ENCODE measurements at regions not wholly inside any gene's neighbourhood (a gene's known extent, or its start where the extent isn't known, plus 50 kb on each side); places are given as distances from the start of the nearest gene placed in this dataset.

GRCh38 chr6:54440549-54440948 lies 132.3 kb downstream of the TINAG start:
- ATAC-seq: no peak
- DNase-seq: no peak
- intact Hi-C loops (cut with micrococcal nuclease): no loop called here

GRCh38 chr6:54441020-54441419 lies 132.8 kb downstream of the TINAG start:
- intact Hi-C loops (cut with micrococcal nuclease): no loop called here
- ATAC-seq: no peak
- DNase-seq: no peak

DNA sequence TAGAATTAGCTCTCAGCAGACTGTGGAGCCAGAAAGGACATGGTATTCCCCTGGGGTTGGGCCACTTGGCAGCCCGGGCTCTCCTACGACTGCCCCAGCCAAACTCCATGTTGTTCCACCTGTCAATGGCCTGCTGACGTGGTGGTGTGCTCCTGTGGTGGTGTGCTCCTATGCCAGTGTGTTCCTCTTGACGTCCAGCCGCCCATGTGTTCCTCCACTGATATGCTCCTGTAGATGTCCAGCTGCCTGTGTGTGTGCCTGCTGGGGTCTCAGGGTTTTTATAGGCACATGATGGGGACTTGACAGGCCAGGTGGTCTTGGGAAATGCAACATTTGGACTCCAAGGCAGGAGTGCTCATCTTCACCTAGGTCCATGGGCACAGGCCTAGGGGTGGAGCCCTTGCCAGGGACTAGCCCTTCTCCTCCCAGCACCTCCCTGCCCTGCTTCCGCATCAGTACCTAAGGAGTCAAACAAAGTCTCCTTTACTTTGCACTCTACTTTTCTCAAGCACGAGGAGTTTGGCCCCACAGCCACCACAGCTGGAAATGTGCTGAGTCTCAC lies 133.5 kb downstream of the TINAG start:
- DNase-seq (no peak), ATAC-seq (no peak)

DNA sequence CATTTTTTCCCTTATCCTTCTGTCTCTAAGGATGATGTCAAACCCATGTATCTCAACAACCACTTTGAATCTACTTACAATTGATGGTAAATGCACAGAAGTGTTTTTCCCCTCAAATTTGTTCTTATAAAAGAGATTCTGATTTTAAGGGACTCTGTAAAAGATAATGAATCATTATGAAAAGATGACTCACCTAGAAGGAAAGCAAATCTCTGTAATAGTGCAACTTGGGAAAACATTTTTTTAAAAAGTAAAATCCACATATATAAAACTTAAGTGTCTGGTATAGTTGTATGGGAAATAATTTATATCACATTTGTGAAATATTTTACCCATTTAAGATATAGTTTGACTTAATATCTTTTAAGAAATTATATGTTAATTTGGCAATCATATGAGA lies 137.0 kb downstream of the TINAG start:
- intact Hi-C loops (cut with micrococcal nuclease): no loop called here
- no peak for DNase-seq
- ATAC-seq: no peak

More for the DNA sequence above, 133.5 kb downstream of the TINAG start:
- intact Hi-C loops (cut with micrococcal nuclease): no loop called here

- DNase-seq (no peak), ATAC-seq (no peak)
- intact Hi-C loops (cut with micrococcal nuclease): no loop called here
These were observed 140.4 kb downstream of the TINAG start for GRCh38 chr6:54448617-54449016.

DNA sequence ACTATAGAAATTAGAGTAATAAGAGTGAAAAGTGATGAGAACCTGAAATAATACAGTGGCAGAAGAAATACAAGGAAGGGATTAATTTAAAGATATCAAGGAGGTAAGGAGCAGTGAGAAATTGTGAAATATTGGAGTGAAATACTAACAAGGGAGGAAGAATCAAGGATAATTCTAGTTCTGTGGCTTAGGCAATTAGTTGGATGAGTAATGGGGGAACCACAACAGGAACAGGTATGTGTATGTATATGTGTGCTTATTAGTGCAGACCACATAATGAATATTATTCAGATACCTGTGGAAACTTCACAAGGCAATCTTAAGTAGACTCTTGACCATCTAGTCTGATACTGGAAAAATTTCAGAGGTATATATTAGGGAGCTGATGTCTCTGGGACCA lies 143.3 kb downstream of the TINAG start:
- ATAC-seq (no peak), DNase-seq (no peak)
- intact Hi-C loops (cut with micrococcal nuclease): no loop called here

DNA sequence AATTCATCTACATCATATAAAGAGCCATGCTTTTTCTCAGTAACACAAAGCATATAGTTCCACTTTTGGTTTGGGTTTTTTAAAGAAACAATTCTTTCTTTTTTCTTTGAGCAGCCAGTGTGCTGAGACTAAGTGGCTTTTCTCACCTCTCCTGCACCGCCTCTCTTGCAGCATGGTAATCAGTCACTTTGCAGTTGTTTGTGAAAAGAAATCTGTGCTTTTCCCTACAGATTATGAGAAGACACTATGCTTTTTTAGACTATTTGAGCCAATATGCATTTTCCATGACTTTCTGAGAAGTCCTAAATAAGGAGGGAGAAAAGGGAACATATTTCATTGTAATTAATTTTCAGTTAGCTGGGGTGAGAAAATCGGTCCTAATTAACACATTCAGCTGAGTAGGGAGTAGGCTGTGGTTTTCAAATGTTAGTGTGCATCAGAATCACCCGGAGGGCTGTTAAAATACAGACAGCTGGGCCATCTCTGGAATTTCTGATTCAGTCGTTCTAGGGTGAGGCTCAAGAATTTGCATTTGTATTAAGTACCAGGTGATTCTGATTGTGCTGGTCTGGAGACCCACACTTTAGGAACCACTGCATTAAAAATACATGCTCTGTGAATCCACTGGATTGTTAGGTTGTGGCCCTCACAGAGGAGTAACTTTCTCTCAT lies 155.2 kb downstream of the TINAG start:
- no peak for DNase-seq
- no peak for ATAC-seq
- intact Hi-C loops (cut with micrococcal nuclease): no loop called here

DNA sequence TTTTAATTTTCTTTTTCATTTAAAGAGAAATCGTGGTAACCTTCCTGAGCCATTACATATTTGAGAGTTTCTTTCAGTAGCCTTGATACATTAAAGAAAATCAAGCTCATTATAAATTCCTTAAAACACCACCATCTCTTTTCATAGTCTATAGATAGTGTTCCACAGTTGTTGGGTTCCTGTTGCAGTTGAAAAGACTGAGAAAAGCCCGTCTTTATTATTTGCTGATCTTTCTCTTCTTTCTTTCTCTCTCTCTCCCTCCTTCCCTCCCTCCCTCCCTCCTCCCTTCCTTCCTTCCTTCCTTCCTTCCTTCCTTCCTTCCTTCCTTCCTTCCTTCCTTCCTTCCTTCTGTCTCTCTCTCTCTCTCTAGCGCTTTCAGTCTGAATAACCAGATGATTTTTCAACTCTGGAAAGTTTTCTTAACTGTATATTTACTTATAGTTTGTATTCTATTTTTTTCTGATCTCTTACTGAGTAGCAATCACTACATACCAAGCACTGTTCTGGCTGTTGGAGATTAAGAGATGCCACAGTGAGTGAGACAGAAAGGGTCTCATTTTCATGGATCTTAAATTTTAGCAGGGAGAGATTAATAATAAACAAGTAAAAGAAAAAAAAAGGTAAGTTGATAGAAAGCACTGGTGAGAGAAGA lies 157.5 kb downstream of the TINAG start:
- intact Hi-C loops (cut with micrococcal nuclease): no loop called here
- no peak for DNase-seq
- ATAC-seq: no peak

- DNase-seq (no peak), ATAC-seq (no peak)
- intact Hi-C loops (cut with micrococcal nuclease): no loop called here
These were observed 159.1 kb downstream of the TINAG start for GRCh38 chr6:54467384-54467783.

- DNase-seq: no peak
- ATAC-seq: no peak
- intact Hi-C loops (cut with micrococcal nuclease): no loop called here
These were observed 165.1 kb downstream of the TINAG start for GRCh38 chr6:54473328-54473727.

DNA sequence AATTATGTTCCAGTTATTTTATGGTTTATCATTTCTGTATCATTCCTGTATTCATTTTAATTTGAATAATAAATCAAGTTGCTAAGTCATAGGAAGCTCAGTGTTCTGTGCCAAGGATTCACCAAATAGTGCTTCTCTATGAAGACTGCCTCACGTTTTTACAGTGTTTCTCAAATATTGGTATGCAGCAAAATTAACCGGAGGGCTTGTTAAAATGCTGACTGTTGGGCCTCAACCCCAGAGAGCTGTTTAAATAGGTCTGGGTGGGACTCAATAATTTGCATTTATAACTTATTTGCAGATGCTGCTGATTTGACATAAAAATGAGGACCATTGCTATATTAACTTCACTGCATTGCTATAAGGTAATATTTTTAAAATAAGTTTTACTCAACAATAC lies 166.7 kb downstream of the TINAG start:
- intact Hi-C loops (cut with micrococcal nuclease): no loop called here
- ATAC-seq: no peak
- no peak for DNase-seq

DNA sequence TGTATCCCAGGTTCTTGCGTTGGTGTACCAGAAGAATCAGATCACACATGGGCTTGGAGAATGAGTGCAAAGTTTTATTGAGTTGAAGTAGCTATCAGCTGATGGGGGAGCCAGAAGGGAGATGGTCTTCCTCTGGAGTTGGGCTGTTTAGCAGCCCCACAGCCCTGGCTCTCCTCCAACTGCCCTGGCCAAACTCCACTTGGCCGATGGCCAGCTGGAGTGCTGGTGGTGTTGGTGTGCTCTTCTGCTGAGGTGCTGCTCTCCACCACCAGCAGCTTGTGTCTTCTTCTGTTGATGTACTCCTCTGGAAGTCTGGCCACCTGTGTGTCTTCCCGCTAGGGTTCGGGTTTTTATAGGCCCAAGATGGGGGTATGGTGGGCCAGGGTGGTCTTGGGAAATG lies 172.8 kb downstream of the TINAG start:
- ATAC-seq (no peak), DNase-seq (no peak)
- intact Hi-C loops (cut with micrococcal nuclease): no loop called here

DNA sequence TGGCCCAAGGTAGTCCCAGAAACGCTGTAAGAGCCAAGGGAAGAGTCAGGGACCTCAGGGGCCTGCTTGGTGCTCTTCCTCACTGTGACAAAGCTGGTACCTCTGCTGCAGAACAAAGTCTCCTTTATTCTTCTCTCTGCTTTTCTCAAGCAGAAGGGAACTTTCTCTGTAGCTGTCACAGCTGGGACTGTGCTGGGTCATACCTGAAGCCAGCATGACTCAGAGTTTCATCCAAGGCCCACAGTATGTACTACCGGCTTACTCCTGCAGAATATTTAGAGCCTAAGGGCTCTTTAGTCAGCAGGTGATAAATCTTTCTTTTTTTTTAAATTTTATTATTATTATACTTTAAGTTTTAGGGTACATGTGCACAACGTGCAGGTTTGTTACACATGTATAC lies 183.2 kb downstream of the TINAG start:
- DNase-seq (no peak), ATAC-seq (no peak)
- intact Hi-C loops (cut with micrococcal nuclease): no loop called here

GRCh38 chr6:54493138-54493537 lies 184.9 kb downstream of the TINAG start:
- DNase-seq: no peak
- ATAC-seq: no peak
- intact Hi-C loops (cut with micrococcal nuclease): no loop called here

GRCh38 chr6:54503144-54503543 lies 194.9 kb downstream of the TINAG start:
- intact Hi-C loops (cut with micrococcal nuclease): no loop called here

GRCh38 chr6:54515013-54515412 lies 206.8 kb downstream of the TINAG start:
- ATAC-seq: no peak
- no peak for DNase-seq
- intact Hi-C loops (cut with micrococcal nuclease): no loop called here

More at GRCh38 chr6:54503144-54503543, 194.9 kb downstream of the TINAG start:
- DNase-seq (no peak), ATAC-seq (no peak)

GRCh38 chr6:54515713-54516112 lies 207.5 kb downstream of the TINAG start:
- intact Hi-C loops (cut with micrococcal nuclease): no loop called here
- ATAC-seq: no peak
- DNase-seq: no peak

DNA sequence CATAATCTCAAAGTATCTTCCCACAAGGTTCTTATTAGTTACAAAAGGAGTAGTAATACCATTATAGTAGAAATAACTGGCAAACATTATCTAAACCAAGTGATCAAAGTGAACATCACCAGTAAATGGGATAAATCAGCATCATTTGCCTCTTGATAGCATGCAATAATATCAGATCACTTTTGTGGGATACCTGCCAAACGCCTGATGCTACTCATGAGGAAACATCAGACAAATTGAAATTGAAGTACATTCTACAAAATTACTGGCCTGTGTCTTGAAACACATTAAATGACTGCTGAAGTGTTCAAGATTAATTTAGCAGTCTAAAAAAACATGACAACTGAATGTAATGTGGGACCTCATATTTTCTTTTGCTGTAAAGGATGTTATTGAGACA lies 208.1 kb downstream of the TINAG start:
- intact Hi-C loops (cut with micrococcal nuclease): no loop called here
- DNase-seq: no peak
- ATAC-seq: no peak

DNA sequence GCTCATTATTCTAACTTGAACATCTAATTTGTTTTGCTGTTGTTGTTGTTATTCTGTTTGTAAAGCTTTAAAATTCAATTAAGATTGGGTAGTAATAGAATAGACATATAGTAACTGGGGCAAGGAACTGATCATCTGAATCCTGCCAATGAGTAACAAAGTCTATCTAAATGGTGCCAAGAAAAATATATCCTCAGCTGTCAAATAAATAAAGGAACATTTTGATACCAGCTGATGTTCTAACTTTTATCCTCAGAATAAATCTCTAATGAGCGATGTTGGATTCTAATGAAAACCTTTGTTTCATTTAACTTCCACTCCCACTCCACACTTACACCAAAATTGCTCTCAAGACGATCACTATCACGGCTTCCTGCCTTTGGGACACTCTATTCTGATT lies 210.9 kb downstream of the TINAG start:
- intact Hi-C loops (cut with micrococcal nuclease): no loop called here
- ATAC-seq: no peak
- DNase-seq: no peak

DNA sequence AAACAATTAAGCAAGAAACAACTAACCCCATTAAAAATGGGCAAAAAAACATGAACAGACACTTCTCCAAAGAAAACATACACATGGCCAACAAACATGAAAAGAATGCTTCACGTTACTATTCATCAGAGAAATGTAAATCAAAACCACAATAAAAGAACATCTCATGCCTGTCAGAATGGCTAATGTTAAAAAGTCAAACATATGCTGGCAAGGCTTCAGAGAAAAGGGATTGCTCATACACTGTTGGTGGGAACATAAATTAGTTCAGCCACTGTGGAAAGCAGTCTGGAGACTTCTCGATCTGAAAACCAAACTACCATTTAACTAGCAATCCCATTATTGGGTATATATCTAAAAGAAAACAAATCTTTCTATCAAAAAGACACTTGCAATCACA lies 217.5 kb downstream of the TINAG start:
- intact Hi-C loops (cut with micrococcal nuclease): no loop called here
- DNase-seq (no peak), ATAC-seq (no peak)

DNA sequence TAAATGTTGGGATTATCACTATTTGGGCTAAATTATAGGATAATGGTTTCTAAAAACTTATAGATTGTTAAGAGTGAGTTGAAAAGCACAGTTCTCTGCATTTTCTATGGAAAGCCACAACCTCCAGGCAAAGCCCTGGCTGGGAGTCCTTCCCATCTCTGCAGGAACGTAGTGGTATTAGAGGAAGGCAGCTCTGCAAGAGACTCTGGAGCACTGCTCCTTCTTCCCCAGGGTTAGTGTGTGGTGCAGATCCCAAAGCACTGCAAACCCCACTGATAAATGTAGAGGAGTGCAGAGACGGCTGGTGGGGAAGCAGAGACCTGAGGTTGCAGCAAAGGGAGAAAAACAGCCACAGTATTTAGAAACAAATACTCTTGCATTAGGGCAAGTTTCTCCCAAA lies 225.3 kb downstream of the TINAG start:
- intact Hi-C loops (cut with micrococcal nuclease): no loop called here
- no peak for DNase-seq
- ATAC-seq: no peak
